ENCODE measurements at regions not wholly inside any gene's neighbourhood (a gene's known extent, or its start where the extent isn't known, plus 50 kb on each side); places are given as distances from the start of the nearest gene placed in this dataset.

DNA sequence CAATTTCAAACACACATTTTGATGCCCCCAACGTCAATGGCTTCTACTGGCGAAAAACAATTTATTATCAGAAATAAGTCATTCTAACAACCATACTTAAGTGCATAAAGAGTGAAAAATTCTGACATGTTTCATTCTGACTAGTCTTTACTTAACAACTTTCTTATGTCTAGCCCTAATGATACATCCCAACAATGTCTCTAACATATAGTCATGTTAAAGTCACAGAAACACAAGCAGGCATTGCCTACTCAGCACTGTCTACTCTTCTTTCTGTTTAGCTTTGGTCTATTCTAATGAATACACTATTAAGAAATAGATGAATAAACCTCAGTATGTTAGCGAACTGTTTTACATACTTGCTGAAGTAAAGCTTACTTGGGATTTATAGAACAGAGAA, 105.8 kb upstream of the DUSP10 start:
- TF ChIP-seq CTCF (conservative IDR thresholded peaks at IDR 0.05; ENCODE audit: low read depth, low read length) (no peak), EZH2 (IDR thresholded peaks at IDR 0.05; ENCODE audit: low read length, unreplicated experiment) (no peak), EZH2phosphoT487 (IDR thresholded peaks at IDR 0.05; ENCODE audit: borderline replicate concordance, low read length) (no peak)

Measured in PC-3 (cell line).